ENCODE measurements at regions not wholly inside any gene's neighbourhood (a gene's known extent, or its start where the extent isn't known, plus 50 kb on each side); places are given as distances from the start of the nearest gene placed in this dataset.

- no peak for DNase-seq (ENCODE audit: low read depth)
- no peak for TF ChIP-seq CTCF (conservative IDR thresholded peaks at IDR 0.05; ENCODE audit: low read depth, low read length)
These were observed 201.8 kb upstream of the NDST4 start for GRCh38 chr4:115315182-115315581.

GRCh38 chr4:115310641-115311040, 197.2 kb upstream of the NDST4 start:
- TF ChIP-seq CTCF (conservative IDR thresholded peaks at IDR 0.05; ENCODE audit: low read depth, low read length): no peak
- no peak overlapping the region for H3K4me3 ChIP-seq (ENCODE audit: low read length)
- DNase-seq (ENCODE audit: low read depth): no peak

More at GRCh38 chr4:115315182-115315581, 201.8 kb upstream of the NDST4 start:
- no peak overlapping the region for H3K4me3 ChIP-seq (ENCODE audit: low read length)

- TF ChIP-seq CTCF (conservative IDR thresholded peaks at IDR 0.05; ENCODE audit: low read depth, low read length): no peak
- no peak for DNase-seq (ENCODE audit: low read depth)
- no peak overlapping the region for H3K4me3 ChIP-seq (ENCODE audit: low read length)
These were observed 181.3 kb upstream of the NDST4 start for GRCh38 chr4:115294717-115295116.

- no peak for TF ChIP-seq CTCF (conservative IDR thresholded peaks at IDR 0.05; ENCODE audit: low read depth, low read length)
- H3K4me3 ChIP-seq (ENCODE audit: low read length): no peak overlapping the region
- no peak for DNase-seq (ENCODE audit: low read depth)
These were observed 179.7 kb upstream of the NDST4 start for GRCh38 chr4:115293093-115293462.

- no peak overlapping the region for H3K4me3 ChIP-seq (ENCODE audit: low read length)
- TF ChIP-seq CTCF (conservative IDR thresholded peaks at IDR 0.05; ENCODE audit: low read depth, low read length): no peak
- no peak for DNase-seq (ENCODE audit: low read depth)
These were observed 179.1 kb upstream of the NDST4 start for GRCh38 chr4:115292320-115293092.

GRCh38 chr4:115287426-115287825, 174.0 kb upstream of the NDST4 start:
- no peak for TF ChIP-seq CTCF (conservative IDR thresholded peaks at IDR 0.05; ENCODE audit: low read depth, low read length)
- H3K4me3 ChIP-seq (ENCODE audit: low read length): no peak overlapping the region
- DNase-seq (ENCODE audit: low read depth): no peak

- TF ChIP-seq CTCF (conservative IDR thresholded peaks at IDR 0.05; ENCODE audit: low read depth, low read length): no peak
- no peak for DNase-seq (ENCODE audit: low read depth)
- no peak overlapping the region for H3K4me3 ChIP-seq (ENCODE audit: low read length)
These were observed 165.9 kb upstream of the NDST4 start for GRCh38 chr4:115279330-115279729.

Measured in retinal pigment epithelial cell (primary cell).